BE2C (cell line): ENCODE measurements at regions not wholly inside any gene's neighbourhood (a gene's known extent, or its start where the extent isn't known, plus 50 kb on each side); places are given as distances from the start of the nearest gene placed in this dataset.
A peak's percentile ranks its signal among the peaks of the same experiment; 100 is the strongest.

Experiments
- DNase-seq: peaks from one replicate; pipeline ENCODE4 v3.0.0-alpha.2; 2020
- H3K27me3 ChIP-seq: fragments of 250-450 bp; sonication (Bioruptor Pico); 2 replicates; pipeline ENCODE4 v1.5.1; 2020; ENCODE audit warnings: mild to moderate bottlenecking
- H3K36me3 ChIP-seq: fragments of 250-450 bp; sonication (Bioruptor Pico); 2 replicates; pipeline ENCODE4 v1.5.1; 2020; ENCODE audit warnings: mild to moderate bottlenecking
- H3K4me1 ChIP-seq: fragments of 250-450 bp; sonication (Bioruptor Pico); 2 replicates; pipeline ENCODE4 v1.5.1; 2020
- H3K4me3 ChIP-seq: 2 replicates; pipeline ENCODE4 v1.5.1; 2011; ENCODE audit warnings: low read depth, low read length
- H3K9me3 ChIP-seq: fragments of 250-450 bp; sonication (Bioruptor Pico); 2 replicates; pipeline ENCODE4 v1.5.1; 2020
- TF ChIP-seq, protein P1 (sequence below): IDR thresholded peaks from 2 replicates; pipeline ENCODE4 v1.5.1; 2012; ENCODE audit warnings: mild to moderate bottlenecking, low read depth, low read length

DNA sequence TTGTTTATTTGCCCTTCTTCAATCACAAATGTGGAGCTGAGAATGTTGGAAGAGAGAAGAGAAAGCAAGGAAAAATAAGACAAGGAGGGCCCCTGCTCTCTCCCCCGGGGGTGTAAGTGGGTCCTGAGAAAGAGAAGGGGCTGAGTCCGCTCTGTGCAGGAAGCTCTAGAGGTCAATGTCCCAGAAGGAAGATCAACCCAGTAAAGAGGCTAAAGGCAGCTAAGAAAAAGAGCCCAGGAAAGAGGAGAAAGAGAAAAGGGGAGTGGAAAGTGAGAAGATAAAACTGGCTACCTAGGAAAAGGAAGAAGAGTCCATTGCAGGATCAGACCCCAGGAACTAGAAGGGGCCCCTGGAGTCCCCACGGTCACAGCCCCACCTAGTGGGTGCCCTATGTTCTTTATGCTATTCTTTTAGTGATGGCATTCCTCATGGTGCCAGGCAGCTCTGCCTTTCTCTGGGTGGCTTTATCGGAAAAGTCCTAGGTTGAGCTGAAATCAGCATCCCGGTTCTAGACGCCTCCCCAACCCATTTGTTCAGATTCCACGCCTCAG, 583.4 kb downstream of the ACTL7B start:
- H3K27me3 ChIP-seq, result no peaks in the 10 kb centered on the region
- no peak overlapping the region for H3K4me3 ChIP-seq
- TF ChIP-seq, protein P1, sequence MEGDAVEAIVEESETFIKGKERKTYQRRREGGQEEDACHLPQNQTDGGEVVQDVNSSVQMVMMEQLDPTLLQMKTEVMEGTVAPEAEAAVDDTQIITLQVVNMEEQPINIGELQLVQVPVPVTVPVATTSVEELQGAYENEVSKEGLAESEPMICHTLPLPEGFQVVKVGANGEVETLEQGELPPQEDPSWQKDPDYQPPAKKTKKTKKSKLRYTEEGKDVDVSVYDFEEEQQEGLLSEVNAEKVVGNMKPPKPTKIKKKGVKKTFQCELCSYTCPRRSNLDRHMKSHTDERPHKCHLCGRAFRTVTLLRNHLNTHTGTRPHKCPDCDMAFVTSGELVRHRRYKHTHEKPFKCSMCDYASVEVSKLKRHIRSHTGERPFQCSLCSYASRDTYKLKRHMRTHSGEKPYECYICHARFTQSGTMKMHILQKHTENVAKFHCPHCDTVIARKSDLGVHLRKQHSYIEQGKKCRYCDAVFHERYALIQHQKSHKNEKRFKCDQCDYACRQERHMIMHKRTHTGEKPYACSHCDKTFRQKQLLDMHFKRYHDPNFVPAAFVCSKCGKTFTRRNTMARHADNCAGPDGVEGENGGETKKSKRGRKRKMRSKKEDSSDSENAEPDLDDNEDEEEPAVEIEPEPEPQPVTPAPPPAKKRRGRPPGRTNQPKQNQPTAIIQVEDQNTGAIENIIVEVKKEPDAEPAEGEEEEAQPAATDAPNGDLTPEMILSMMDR, result peak; percentile 83
- no peaks in the 10 kb centered on the region for H3K36me3 ChIP-seq
- H3K4me1 ChIP-seq, result peaks cover 12% of the 10 kb centered on the region
- peak; percentile 81 for DNase-seq
- H3K9me3 ChIP-seq, result no peaks in the 10 kb centered on the region

DNA sequence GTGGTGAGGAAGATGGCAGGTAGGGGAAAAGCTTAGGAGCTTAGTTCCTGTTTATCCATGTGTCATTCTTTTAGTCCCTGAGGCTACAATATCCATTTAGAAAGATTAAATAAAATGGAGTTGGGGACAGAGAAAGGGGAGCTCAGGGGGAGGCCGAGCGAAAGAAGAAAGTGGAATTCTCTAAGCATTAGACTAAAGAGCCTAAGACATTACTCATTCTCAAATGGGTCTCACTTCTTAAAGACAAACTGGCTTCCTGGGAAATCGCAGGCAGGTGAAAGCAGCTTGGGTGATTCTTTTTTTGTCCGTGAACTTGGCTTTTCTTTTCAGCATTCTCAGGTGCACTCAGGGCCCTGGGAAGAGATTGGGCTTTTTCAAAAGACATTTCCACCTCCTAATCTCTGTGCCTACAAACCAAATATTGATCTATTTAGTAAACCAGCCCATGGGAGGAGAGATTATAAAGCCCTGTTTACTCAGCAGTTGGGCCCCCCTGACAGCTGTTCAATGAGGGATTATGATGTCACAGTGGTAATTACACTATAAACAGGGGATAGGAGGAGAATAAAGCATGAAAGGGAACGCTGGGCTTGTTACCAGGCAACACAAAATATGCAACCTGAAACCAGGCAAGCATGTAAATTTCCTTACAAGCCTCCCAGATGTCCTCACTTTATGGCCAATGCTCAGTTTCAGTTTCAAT, 584.0 kb downstream of the ACTL7B start:
- TF ChIP-seq, protein P1, result no peak
- Histone ChIP-seq H3K9me3 (0 out of 2 replicates have a peak, but pooled peaks cover 2% of the 10 kb centered on the region), H3K36me3 (no peaks in the 10 kb centered on the region), H3K27me3 (no peaks in the 10 kb centered on the region), H3K4me3 (no peak overlapping the region), H3K4me1 (peaks cover 12% of the 10 kb centered on the region)
- DNase-seq, result no peak

DNA sequence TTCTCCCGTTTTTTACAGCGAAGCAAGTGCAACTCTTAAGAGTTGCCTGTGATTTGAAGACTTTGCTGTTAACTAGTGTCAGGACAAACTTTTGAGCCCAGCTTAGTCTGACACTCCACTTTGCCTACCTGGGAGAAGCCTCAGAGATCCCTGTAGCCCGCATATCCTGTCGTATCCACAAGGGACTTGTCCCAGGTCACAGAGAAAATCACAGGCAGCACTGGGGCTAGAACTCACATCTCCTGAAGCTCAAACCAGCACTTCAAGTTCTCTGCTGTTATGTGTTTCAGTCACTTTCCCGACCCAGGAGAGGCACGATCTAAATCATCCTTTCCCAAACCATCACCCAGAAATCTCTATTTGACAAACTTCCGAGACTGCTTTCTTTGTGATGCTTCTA, 584.5 kb downstream of the ACTL7B start:
- H3K9me3 ChIP-seq, result 0 out of 2 replicates have a peak, but pooled peaks cover 2% of the 10 kb centered on the region
- H3K4me1 ChIP-seq, result peaks cover 12% of the 10 kb centered on the region
- H3K4me3 ChIP-seq, result no peak overlapping the region
- TF ChIP-seq, protein P1, result no peak
- no peak for DNase-seq
- H3K27me3 ChIP-seq, result no peaks in the 10 kb centered on the region
- no peaks in the 10 kb centered on the region for H3K36me3 ChIP-seq

DNA sequence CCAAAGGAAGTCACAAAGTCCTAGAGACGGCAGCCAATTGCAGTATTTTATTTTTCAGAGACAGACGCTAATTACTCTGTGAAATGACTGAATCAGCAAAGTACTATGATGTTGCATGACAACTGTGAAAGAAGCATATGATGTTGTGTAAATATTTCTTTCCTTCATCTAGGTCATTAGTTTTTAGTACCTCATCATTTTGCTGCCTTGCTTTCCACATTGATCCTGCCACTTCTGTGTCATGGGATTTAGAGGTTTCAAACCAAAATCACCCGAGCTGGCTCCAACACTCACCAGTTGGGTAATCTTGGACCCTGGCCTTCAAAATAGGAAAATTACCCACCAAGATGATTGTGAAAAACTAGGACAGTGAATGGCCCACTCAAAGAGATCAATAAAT, 585.2 kb downstream of the ACTL7B start:
- TF ChIP-seq, protein P1, result no peak
- Histone ChIP-seq H3K4me3 (no peak overlapping the region), H3K9me3 (0 out of 2 replicates have a peak, but pooled peaks cover 2% of the 10 kb centered on the region), H3K27me3 (no peaks in the 10 kb centered on the region), H3K36me3 (no peaks in the 10 kb centered on the region), H3K4me1 (peaks cover 12% of the 10 kb centered on the region)
- no peak for DNase-seq

DNA sequence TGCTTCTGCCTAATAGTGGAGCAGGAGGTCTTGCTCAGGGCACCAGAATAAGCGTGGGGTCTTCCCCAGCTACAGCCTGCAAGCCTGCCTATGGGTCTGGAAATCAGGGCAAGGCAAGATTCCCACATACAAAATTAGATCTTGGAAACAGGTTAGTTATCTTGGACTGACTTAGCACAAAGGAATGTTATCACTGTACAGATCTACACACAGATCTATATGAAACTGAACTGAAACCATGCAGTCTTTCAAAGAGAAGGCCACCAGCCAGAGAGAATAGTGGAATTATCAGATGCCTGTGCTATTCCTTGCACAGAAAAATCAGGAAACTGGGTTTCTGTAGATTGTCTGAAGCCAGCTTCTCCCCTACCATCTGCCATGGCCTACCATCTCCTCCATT, 585.7 kb downstream of the ACTL7B start:
- Histone ChIP-seq H3K4me1 (peaks cover 12% of the 10 kb centered on the region), H3K4me3 (no peak overlapping the region), H3K9me3 (0 out of 2 replicates have a peak, but pooled peaks cover 2% of the 10 kb centered on the region), H3K36me3 (no peaks in the 10 kb centered on the region), H3K27me3 (no peaks in the 10 kb centered on the region)
- TF ChIP-seq, protein P1, result no peak
- DNase-seq, result no peak

DNA sequence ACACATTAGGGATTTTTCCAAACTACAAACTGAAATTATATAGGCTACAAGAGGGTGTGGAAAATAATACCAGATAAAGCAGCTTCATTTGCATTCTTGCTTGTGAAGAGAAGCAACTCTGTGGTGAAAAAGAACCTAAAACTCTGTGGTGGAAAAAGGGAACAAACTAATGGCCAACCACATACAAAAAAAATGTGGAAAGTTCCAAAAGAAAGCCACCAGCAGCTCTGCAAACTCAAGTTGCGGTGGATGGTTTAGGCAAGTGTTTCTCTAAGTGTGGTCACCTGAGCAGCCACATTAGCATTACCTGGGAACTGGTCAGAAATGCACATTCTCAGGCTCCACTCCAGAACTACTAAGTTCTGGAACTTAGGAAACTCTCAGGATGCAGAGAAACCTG, 586.4 kb downstream of the ACTL7B start:
- H3K4me1 ChIP-seq, result peaks cover 12% of the 10 kb centered on the region
- no peak overlapping the region for H3K4me3 ChIP-seq
- DNase-seq, result no peak
- TF ChIP-seq, protein P1, result no peak
- H3K9me3 ChIP-seq, result 0 out of 2 replicates have a peak, but pooled peaks cover 2% of the 10 kb centered on the region
- H3K27me3 ChIP-seq, result no peaks in the 10 kb centered on the region
- no peaks in the 10 kb centered on the region for H3K36me3 ChIP-seq
